ENCODE measurements at regions not wholly inside any gene's neighbourhood (a gene's known extent, or its start where the extent isn't known, plus 50 kb on each side); places are given as distances from the start of the nearest gene placed in this dataset.

- Histone ChIP-seq H3K23me2 (ENCODE audit: low read depth, low read length) (peaks cover 4% of the 10 kb centered on the region; the same call in 1 of the 2 replicates), H2BK15ac (ENCODE audit: low read length) (no peak overlapping the region), H3K79me2 (ENCODE audit: control insufficient read depth in 1 of 2, insufficient read depth in 2 of 2, low read length in 2 of 2) (no peaks in the 10 kb centered on the region), H3K27ac (ENCODE audit: low read depth, low read length) (no peak overlapping the region), H3K4me2 (ENCODE audit: insufficient read depth in 1 of 2, low read depth in 2 of 2, low read length in 2 of 2) (no peak overlapping the region), H2AFZ (ENCODE audit: low read length) (no peak overlapping the region), H2BK5ac (ENCODE audit: low read depth, low read length) (no peak overlapping the region), H3K9me3 (ENCODE audit: insufficient read depth in 2 of 2, low read depth in 1 of 2, low read length in 1 of 2) (no peaks in the 10 kb centered on the region), H3K14ac (ENCODE audit: insufficient read length) (no peak overlapping the region), H4K20me1 (replicated peaks in 1 of 2; ENCODE audit: control insufficient read depth in 1 of 2, insufficient read depth in 2 of 2, low read length in 2 of 2) (peaks cover 0 to 2% of the 10 kb centered on the region in 2 experiments), H3K4ac (replicated peaks; ENCODE audit: insufficient read length, low read depth, low read length) (no peak overlapping the region), H2BK20ac (ENCODE audit: low read length) (no peak overlapping the region), H3K36me3 (ENCODE audit: control insufficient read depth in 2 of 4, insufficient read depth in 4 of 4, low read length in 3 of 4) (no peaks in the 10 kb centered on the region), H3K4me3 (ENCODE audit: extremely low read depth in 1 of 4, insufficient read depth in 2 of 4, low read depth in 3 of 4, low read length in 4 of 4) (no peak overlapping the region), H3K56ac (replicated peaks; ENCODE audit: insufficient read length, low read depth, low read length) (peak overlapping the region; percentile 13), H3K79me1 (ENCODE audit: low read depth, low read length) (no peaks in the 10 kb centered on the region), H2BK120ac (replicated peaks; ENCODE audit: low read depth, low read length) (no peak overlapping the region), H3K18ac (ENCODE audit: extremely low read depth, low read length) (no peak overlapping the region), H4K91ac (replicated peaks; ENCODE audit: insufficient read length, low read length) (no peak overlapping the region), H3K4me1 (replicated peaks in 1 of 4; ENCODE audit: control insufficient read depth in 3 of 4, insufficient read depth in 4 of 4, low read length in 3 of 4) (no peaks in the 10 kb centered on the region; a peak in 1 of 7 replicates), H3K9ac (replicated peaks in 1 of 4; ENCODE audit: extremely low read depth in 1 of 4, low read depth in 3 of 4, low read length in 3 of 4) (no peak overlapping the region), H2AK5ac (ENCODE audit: low read depth, low read length) (no peak overlapping the region; the same call in 1 of the 2 replicates), H4K8ac (ENCODE audit: extremely low read depth, insufficient read depth, low read length) (no peak overlapping the region), H3K23ac (ENCODE audit: insufficient read length) (no peak overlapping the region), H2BK12ac (ENCODE audit: low read depth, low read length) (no peak overlapping the region), H4K5ac (ENCODE audit: insufficient read length, low read depth, low read length) (no peak overlapping the region), H3K27me3 (replicated peaks in 1 of 4; ENCODE audit: control insufficient read depth in 3 of 4, extremely low read depth in 1 of 4, insufficient read depth in 3 of 4, low read length in 3 of 4) (peaks cover 0 to 1% (median 0%) of the 10 kb centered on the region in 4 experiments; a peak in 1 of 7 replicates)
- POLR2A ChIA-PET (ENCODE audit: partially characterized antibody) = no interaction called here
- 94% methylated on average over 3 of the region's 3 CpGs; no CpG with 5 or more reads in 1 of the 2 experiments for WGBS, 2 experiments (ENCODE audit: extremely low coverage in 1 of 2, insufficient coverage in 1 of 2, insufficient read length in 1 of 2, insufficient replicate concordance in 2 of 2, low coverage in 1 of 2, low lambda C conversion rate in 2 of 2, missing lambda C conversion rate in 1 of 2)
- CTCF ChIA-PET (ENCODE audit: partially characterized antibody) = interaction anchor here (0.8 to 1.2 kb wide), 2 partner anchors 12 to 51 kb away, joined by 3 to 4 read pairs; no protein-coding TSS in a partner anchor
- DNase-seq (ENCODE audit: low read depth in 1 of 2, low spot score in 2 of 2) = no peak
- no peak for FAIRE-seq
- TF ChIP-seq CHD2 (IDR thresholded peaks at IDR 0.05; ENCODE audit: low read length) (no peak), SP4 (IDR thresholded peaks at IDR 0.05; ENCODE audit: low read length) (no peak)
Measured at GRCh38 chr2:16409849-16410248, 255.8 kb downstream of the CYRIA start.

Measured in H1 (cell line).